Stimulated activated memory B cell treated with anti-CD40 and anti-IgM and Interleukin-4, amounts not matched to agents 10 μg/mL and 1 μg/mL and 100 μg/mL, for 72 hours (primary cell): ENCODE measurements at regions not wholly inside any gene's neighbourhood (a gene's known extent, or its start where the extent isn't known, plus 50 kb on each side); places are given as distances from the start of the nearest gene placed in this dataset.

Source experiments
- ATAC-seq: fragments of 150-1000 bp; cut with Tn5 transposase; 2 replicates; pipeline ENCODE4 v1.10.0; 2021
- H3K27ac Mint-ChIP-seq: one replicate; pipeline ENCODE4 v1.8.0; 2022; ENCODE audit warnings: mild to moderate bottlenecking, mixed read lengths
- H3K27me3 Mint-ChIP-seq: one replicate; pipeline ENCODE4 v1.8.0; 2022; ENCODE audit warnings: mixed read lengths
- H3K36me3 Mint-ChIP-seq: one replicate; pipeline ENCODE4 v1.8.0; 2022; ENCODE audit warnings: mixed read lengths
- H3K4me1 Mint-ChIP-seq: one replicate; pipeline ENCODE4 v1.8.0; 2022; ENCODE audit warnings: mixed read lengths
- H3K4me3 Mint-ChIP-seq: one replicate; pipeline ENCODE4 v1.8.0; 2022; ENCODE audit warnings: mild to moderate bottlenecking, moderate library complexity, mixed read lengths
- H3K9me3 Mint-ChIP-seq: one replicate; pipeline ENCODE4 v1.8.0; 2022; ENCODE audit warnings: mixed read lengths

GRCh38 chr6:138550346-138550767 is 51.1 kb upstream of the NHSL1 start:
- H3K36me3 Mint-ChIP-seq, result no peaks in the 10 kb centered on the region
- H3K4me1 Mint-ChIP-seq, result peaks cover 7% of the 10 kb centered on the region
- no peak overlapping the region for H3K27ac Mint-ChIP-seq
- ATAC-seq, result no peak
- H3K27me3 Mint-ChIP-seq, result peaks cover 45% of the 10 kb centered on the region
- no peaks in the 10 kb centered on the region for H3K9me3 Mint-ChIP-seq
- H3K4me3 Mint-ChIP-seq, result no peak overlapping the region

GRCh38 chr6:138554146-138554545 is 54.9 kb upstream of the NHSL1 start:
- no peak for ATAC-seq
- Mint-ChIP-seq H3K4me1 (peaks cover 7% of the 10 kb centered on the region), H3K9me3 (no peaks in the 10 kb centered on the region), H3K4me3 (no peak overlapping the region), H3K27me3 (peaks cover 40% of the 10 kb centered on the region), H3K36me3 (no peaks in the 10 kb centered on the region), H3K27ac (no peak overlapping the region)

GRCh38 chr6:138555421-138555988 is 56.2 kb upstream of the NHSL1 start:
- no peak overlapping the region for H3K27ac Mint-ChIP-seq
- ATAC-seq, result no peak
- no peaks in the 10 kb centered on the region for H3K36me3 Mint-ChIP-seq
- H3K27me3 Mint-ChIP-seq, result peaks cover 44% of the 10 kb centered on the region
- peaks cover 7% of the 10 kb centered on the region for H3K4me1 Mint-ChIP-seq
- H3K9me3 Mint-ChIP-seq, result no peaks in the 10 kb centered on the region
- H3K4me3 Mint-ChIP-seq, result no peak overlapping the region

- H3K27ac Mint-ChIP-seq, result no peak overlapping the region
- H3K27me3 Mint-ChIP-seq, result peaks cover 42% of the 10 kb centered on the region
- no peaks in the 10 kb centered on the region for H3K36me3 Mint-ChIP-seq
- ATAC-seq, result no peak
- peaks cover 7% of the 10 kb centered on the region for H3K4me1 Mint-ChIP-seq
- H3K4me3 Mint-ChIP-seq, result no peak overlapping the region
- no peaks in the 10 kb centered on the region for H3K9me3 Mint-ChIP-seq
Observed at GRCh38 chr6:138557147-138557546, 57.9 kb upstream of the NHSL1 start.

- ATAC-seq, result no peak
- Mint-ChIP-seq H3K4me3 (no peak overlapping the region), H3K27me3 (peaks cover 31% of the 10 kb centered on the region), H3K27ac (no peak overlapping the region), H3K4me1 (peaks cover 7% of the 10 kb centered on the region), H3K9me3 (no peaks in the 10 kb centered on the region), H3K36me3 (no peaks in the 10 kb centered on the region)
Observed at GRCh38 chr6:138559143-138559542, 59.8 kb upstream of the NHSL1 start.

GRCh38 chr6:138560130-138560860 is 61.0 kb upstream of the NHSL1 start:
- Mint-ChIP-seq H3K36me3 (no peaks in the 10 kb centered on the region), H3K9me3 (no peaks in the 10 kb centered on the region), H3K4me3 (no peak overlapping the region), H3K27ac (no peak overlapping the region), H3K27me3 (peaks cover 43% of the 10 kb centered on the region), H3K4me1 (peaks cover under 1% of the 10 kb centered on the region)
- ATAC-seq, result no peak

GRCh38 chr6:138562691-138563090 is 63.4 kb upstream of the NHSL1 start:
- no peak overlapping the region for H3K27ac Mint-ChIP-seq
- H3K4me3 Mint-ChIP-seq, result no peak overlapping the region
- no peaks in the 10 kb centered on the region for H3K9me3 Mint-ChIP-seq
- H3K36me3 Mint-ChIP-seq, result no peaks in the 10 kb centered on the region
- H3K27me3 Mint-ChIP-seq, result peaks cover 32% of the 10 kb centered on the region
- no peak for ATAC-seq
- no peaks in the 10 kb centered on the region for H3K4me1 Mint-ChIP-seq

GRCh38 chr6:138563231-138563630 is 63.9 kb upstream of the NHSL1 start:
- Mint-ChIP-seq H3K9me3 (no peaks in the 10 kb centered on the region), H3K4me3 (no peak overlapping the region), H3K36me3 (no peaks in the 10 kb centered on the region), H3K27ac (no peak overlapping the region), H3K4me1 (no peaks in the 10 kb centered on the region), H3K27me3 (peaks cover 32% of the 10 kb centered on the region)
- no peak for ATAC-seq

GRCh38 chr6:138563650-138564049 is 64.4 kb upstream of the NHSL1 start:
- Mint-ChIP-seq H3K27me3 (peaks cover 32% of the 10 kb centered on the region), H3K36me3 (no peaks in the 10 kb centered on the region), H3K4me3 (no peak overlapping the region), H3K4me1 (no peaks in the 10 kb centered on the region), H3K9me3 (no peaks in the 10 kb centered on the region), H3K27ac (no peak overlapping the region)
- no peak for ATAC-seq

- no peak for ATAC-seq
- H3K9me3 Mint-ChIP-seq, result no peaks in the 10 kb centered on the region
- H3K4me1 Mint-ChIP-seq, result no peaks in the 10 kb centered on the region
- peaks cover 27% of the 10 kb centered on the region for H3K27me3 Mint-ChIP-seq
- no peaks in the 10 kb centered on the region for H3K36me3 Mint-ChIP-seq
- no peak overlapping the region for H3K4me3 Mint-ChIP-seq
- H3K27ac Mint-ChIP-seq, result no peak overlapping the region
Observed at GRCh38 chr6:138564170-138564721, 65.0 kb upstream of the NHSL1 start.

- no peak overlapping the region for H3K4me3 Mint-ChIP-seq
- H3K36me3 Mint-ChIP-seq, result no peaks in the 10 kb centered on the region
- H3K27me3 Mint-ChIP-seq, result peaks cover 13% of the 10 kb centered on the region
- no peak overlapping the region for H3K27ac Mint-ChIP-seq
- H3K9me3 Mint-ChIP-seq, result no peaks in the 10 kb centered on the region
- no peaks in the 10 kb centered on the region for H3K4me1 Mint-ChIP-seq
- ATAC-seq, result no peak
Observed at GRCh38 chr6:138567052-138567451, 67.8 kb upstream of the NHSL1 start.

GRCh38 chr6:138568997-138569396 is 69.7 kb upstream of the NHSL1 start:
- no peaks in the 10 kb centered on the region for H3K36me3 Mint-ChIP-seq
- ATAC-seq, result no peak
- peaks cover 13% of the 10 kb centered on the region for H3K27me3 Mint-ChIP-seq
- no peaks in the 10 kb centered on the region for H3K9me3 Mint-ChIP-seq
- no peak overlapping the region for H3K27ac Mint-ChIP-seq
- H3K4me3 Mint-ChIP-seq, result no peak overlapping the region
- H3K4me1 Mint-ChIP-seq, result no peaks in the 10 kb centered on the region

GRCh38 chr6:138569554-138569953 is 70.3 kb upstream of the NHSL1 start:
- no peak for ATAC-seq
- Mint-ChIP-seq H3K27ac (no peak overlapping the region), H3K36me3 (no peaks in the 10 kb centered on the region), H3K27me3 (peaks cover 8% of the 10 kb centered on the region), H3K4me3 (no peak overlapping the region), H3K9me3 (no peaks in the 10 kb centered on the region), H3K4me1 (no peaks in the 10 kb centered on the region)

- no peak overlapping the region for H3K27ac Mint-ChIP-seq
- H3K4me3 Mint-ChIP-seq, result no peak overlapping the region
- no peaks in the 10 kb centered on the region for H3K9me3 Mint-ChIP-seq
- H3K27me3 Mint-ChIP-seq, result peaks cover 2% of the 10 kb centered on the region
- ATAC-seq, result no peak
- H3K4me1 Mint-ChIP-seq, result no peaks in the 10 kb centered on the region
- H3K36me3 Mint-ChIP-seq, result no peaks in the 10 kb centered on the region
Observed at GRCh38 chr6:138569970-138570724, 70.9 kb upstream of the NHSL1 start.

GRCh38 chr6:138570725-138571029 is 71.4 kb upstream of the NHSL1 start:
- Mint-ChIP-seq H3K27ac (no peak overlapping the region), H3K4me1 (no peaks in the 10 kb centered on the region), H3K36me3 (no peaks in the 10 kb centered on the region), H3K4me3 (no peak overlapping the region), H3K27me3 (no peaks in the 10 kb centered on the region), H3K9me3 (no peaks in the 10 kb centered on the region)
- no peak for ATAC-seq

- Mint-ChIP-seq H3K9me3 (no peaks in the 10 kb centered on the region), H3K27ac (no peak overlapping the region), H3K4me1 (no peaks in the 10 kb centered on the region), H3K36me3 (no peaks in the 10 kb centered on the region), H3K4me3 (no peak overlapping the region), H3K27me3 (peaks cover 2% of the 10 kb centered on the region)
- no peak for ATAC-seq
Observed at GRCh38 chr6:138571181-138571580, 71.9 kb upstream of the NHSL1 start.
